IPS-NIHi7 (cell line): ENCODE measurements at regions not wholly inside any gene's neighbourhood (a gene's known extent, or its start where the extent isn't known, plus 50 kb on each side); places are given as distances from the start of the nearest gene placed in this dataset.
A peak's percentile ranks its signal among the peaks of the same experiment; 100 is the strongest.
"Not testable (repeated sequence)": the region's sequence is repeated elsewhere in the genome, so short reads cannot be mapped to it uniquely, and the experiment has no call there.

Experiments used
- DNase-seq: peaks from one replicate; pipeline ENCODE4 v3.0.0; 2012; ENCODE audit warnings: mixed read lengths; ENCODE audit errors: extremely low spot score

DNA sequence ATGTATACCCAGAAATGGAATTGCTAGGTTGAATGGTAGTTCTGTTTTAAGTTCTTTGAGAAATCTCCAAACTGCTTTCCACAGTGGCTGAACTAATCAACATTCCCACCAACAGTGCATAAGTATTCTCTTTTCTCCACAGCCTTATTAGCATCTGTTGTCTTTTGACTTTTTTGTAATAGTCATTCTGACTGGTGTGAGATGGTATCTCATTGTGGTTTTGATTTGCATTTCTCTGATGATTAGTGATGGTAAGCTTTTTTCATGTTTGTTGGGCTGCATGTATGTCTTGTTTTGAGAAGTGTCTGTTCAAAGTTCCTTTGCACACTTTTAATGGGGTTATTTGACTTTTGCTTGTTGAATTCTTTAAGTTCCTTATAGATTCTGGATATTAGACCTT is 52.4 kb upstream of the EHHADH start:
- DNase-seq, result not testable (repeated sequence)

DNA sequence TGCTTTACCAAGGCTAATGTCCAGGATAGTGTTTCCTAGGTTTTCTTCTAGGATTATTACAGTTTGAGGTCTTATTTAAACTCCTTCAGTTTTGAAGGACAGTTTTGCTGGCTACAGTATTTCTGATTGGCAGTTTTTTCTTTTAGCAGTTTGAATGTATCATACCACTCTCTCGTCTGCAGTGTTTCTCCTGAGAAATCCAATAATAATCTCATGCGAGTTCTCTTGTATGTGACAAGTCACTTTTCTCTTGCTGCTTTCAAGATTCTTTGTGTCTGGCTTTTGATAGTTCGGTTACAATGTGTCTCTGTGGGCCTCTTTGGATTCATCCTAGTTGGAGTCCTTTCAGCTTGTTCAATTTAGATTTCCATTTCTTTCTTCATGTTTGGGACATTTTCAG is 53.0 kb upstream of the EHHADH start:
- DNase-seq, result no peak

DNA sequence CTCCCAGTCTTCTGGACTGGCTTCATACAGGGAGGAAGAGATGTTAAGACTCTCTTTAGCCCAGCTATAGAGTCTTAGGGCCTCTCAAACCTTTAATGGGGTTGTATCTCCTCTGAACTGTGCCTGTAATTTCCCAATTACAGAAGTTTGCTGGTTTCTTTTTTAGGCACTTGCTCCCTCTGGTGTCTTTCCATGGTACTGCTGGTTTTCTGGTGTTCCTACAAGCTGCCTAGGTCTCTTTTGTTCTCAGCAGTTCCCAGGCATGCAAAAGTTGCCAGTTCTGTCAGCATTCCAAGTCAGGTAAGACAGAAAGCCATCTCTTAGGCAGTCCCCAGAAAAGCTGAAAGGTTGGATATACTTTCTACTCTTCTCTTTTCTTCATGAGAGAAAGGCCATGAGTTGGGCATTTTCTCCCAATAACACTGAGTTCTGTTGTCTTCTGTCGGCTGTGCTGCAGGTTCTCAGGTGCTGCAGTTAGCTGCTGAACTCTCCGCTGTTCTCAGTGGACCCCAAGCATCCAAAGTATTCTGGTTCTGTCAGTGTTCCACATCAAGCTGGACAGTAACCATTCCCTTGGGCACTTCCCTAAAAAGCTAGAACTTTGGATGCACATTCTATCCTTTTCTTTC is 54.4 kb upstream of the EHHADH start:
- DNase-seq, result peak; percentile 83

GRCh38 chr3:185309302-185309701 is 53.6 kb upstream of the MAP3K13 start:
- no peak for DNase-seq

- DNase-seq, result no peak
Observed at GRCh38 chr3:185309795-185310194, 53.1 kb upstream of the MAP3K13 start.

DNA sequence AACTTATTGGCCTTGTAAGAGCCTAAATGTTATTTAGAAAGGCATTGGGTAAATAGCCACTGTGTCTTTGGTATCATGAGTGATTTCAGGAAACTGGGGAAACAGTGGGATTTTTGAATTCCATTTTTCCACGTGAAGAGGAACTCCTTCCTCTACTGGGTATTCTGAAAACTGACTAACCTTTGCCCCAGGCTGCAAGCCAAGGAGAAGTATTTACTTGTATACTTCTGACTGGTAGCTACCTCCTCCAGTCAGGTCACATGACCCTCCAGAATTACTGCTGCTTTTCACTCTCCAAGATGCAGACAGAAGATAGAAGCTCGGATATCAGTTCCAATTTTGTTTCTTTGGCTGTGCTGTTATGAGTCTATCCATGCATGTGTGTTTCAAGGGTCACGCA is 50.9 kb upstream of the MAP3K13 start:
- no peak for DNase-seq
